ENCODE measurements at regions not wholly inside any gene's neighbourhood (a gene's known extent, or its start where the extent isn't known, plus 50 kb on each side); places are given as distances from the start of the nearest gene placed in this dataset.
A peak's percentile ranks its signal among the peaks of the same experiment; 100 is the strongest.

DNA sequence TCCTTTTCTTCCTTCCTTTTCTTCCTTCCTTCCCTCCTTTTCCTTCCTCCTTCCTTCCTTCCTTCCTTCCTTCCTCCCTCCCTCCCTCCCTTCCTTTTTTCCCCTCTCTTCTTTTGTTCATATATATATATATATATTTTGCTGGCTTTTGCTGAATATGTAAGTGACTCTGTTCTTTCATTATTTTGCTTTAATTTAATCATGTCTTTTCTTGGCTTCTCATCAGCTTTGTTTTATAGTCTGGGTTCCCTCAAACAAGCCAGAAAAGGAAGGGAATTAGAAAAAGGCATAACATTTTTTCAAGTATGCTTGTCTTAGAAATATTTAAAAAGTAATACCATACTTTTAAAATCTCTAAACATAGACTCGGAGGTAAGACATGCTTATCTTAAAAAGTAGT, 219.9 kb upstream of the ATXN7L3B start:
- intact Hi-C loops (cut with DNase I) = no loop called here
- DNase-seq (no peak), FAIRE-seq (no peak)
- Histone ChIP-seq H3K9me3 (ENCODE audit: control insufficient read depth in 2 of 3, insufficient read depth in 1 of 3, low read length in 3 of 3) (no peaks in the 10 kb centered on the region), H3K27me3 (ENCODE audit: control insufficient read depth, insufficient read depth, low read length) (no peaks in the 10 kb centered on the region), H3K36me3 (ENCODE audit: control insufficient read depth in 2 of 3, insufficient read depth in 3 of 3, low read length in 3 of 3) (no peaks in the 10 kb centered on the region), H3K9ac (ENCODE audit: low read length in 3 of 3) (no peak overlapping the region), H3K4me3 (ENCODE audit: low read length in 3 of 3) (no peak overlapping the region), H3K27ac (ENCODE audit: low read depth in 2 of 2, low read length in 2 of 2) (no peak overlapping the region), H3K4me1 (ENCODE audit: control insufficient read depth in 2 of 3, insufficient read depth in 2 of 3, low read depth in 1 of 3, low read length in 3 of 3) (no peaks in the 10 kb centered on the region)
- TF ChIP-seq, protein P1, sequence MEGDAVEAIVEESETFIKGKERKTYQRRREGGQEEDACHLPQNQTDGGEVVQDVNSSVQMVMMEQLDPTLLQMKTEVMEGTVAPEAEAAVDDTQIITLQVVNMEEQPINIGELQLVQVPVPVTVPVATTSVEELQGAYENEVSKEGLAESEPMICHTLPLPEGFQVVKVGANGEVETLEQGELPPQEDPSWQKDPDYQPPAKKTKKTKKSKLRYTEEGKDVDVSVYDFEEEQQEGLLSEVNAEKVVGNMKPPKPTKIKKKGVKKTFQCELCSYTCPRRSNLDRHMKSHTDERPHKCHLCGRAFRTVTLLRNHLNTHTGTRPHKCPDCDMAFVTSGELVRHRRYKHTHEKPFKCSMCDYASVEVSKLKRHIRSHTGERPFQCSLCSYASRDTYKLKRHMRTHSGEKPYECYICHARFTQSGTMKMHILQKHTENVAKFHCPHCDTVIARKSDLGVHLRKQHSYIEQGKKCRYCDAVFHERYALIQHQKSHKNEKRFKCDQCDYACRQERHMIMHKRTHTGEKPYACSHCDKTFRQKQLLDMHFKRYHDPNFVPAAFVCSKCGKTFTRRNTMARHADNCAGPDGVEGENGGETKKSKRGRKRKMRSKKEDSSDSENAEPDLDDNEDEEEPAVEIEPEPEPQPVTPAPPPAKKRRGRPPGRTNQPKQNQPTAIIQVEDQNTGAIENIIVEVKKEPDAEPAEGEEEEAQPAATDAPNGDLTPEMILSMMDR (IDR thresholded peaks at IDR 0.05; ENCODE audit: borderline replicate concordance, extremely low read depth, insufficient read depth) = no peak

GRCh38 chr12:74319886-74320285, 217.7 kb upstream of the ATXN7L3B start:
- FAIRE-seq = no peak

DNA sequence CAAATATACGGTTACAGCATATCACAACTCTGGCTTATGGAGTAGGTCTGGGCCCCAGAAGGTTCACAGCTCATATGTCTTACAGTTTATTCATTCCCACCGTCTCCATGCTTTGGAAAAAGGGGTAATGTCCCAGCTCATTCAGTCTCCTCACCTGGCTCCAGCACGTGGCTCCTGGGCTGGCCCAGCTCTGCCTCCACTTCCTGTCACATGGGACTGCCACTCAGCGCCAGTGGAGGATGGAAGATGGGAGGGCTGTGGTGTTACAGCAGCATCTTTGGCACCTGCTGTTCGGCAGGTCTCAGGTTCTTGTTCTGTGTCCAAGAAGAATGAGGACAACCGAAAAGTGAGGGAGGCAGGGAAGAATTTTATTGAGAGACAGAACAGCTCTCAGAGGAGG, 216.3 kb upstream of the ATXN7L3B start:
- no peak overlapping the region for H3K27ac ChIP-seq (ENCODE audit: low read depth in 2 of 2, low read length in 2 of 2)
- H3K27me3 ChIP-seq (ENCODE audit: control insufficient read depth, insufficient read depth, low read length) = no peaks in the 10 kb centered on the region
- H3K9ac ChIP-seq (ENCODE audit: low read length in 3 of 3) = no peak overlapping the region
- no peaks in the 10 kb centered on the region for H3K4me1 ChIP-seq (ENCODE audit: control insufficient read depth in 2 of 3, insufficient read depth in 2 of 3, low read depth in 1 of 3, low read length in 3 of 3)
- no peak overlapping the region for H3K4me3 ChIP-seq (ENCODE audit: low read length in 3 of 3)
- FAIRE-seq = no peak
- intact Hi-C loops (cut with DNase I) = no loop called here
- H3K36me3 ChIP-seq (ENCODE audit: control insufficient read depth in 2 of 3, insufficient read depth in 3 of 3, low read length in 3 of 3) = no peaks in the 10 kb centered on the region
- TF ChIP-seq, protein P1 (IDR thresholded peaks at IDR 0.05; ENCODE audit: borderline replicate concordance, extremely low read depth, insufficient read depth) = no peak
- H3K9me3 ChIP-seq (ENCODE audit: control insufficient read depth in 2 of 3, insufficient read depth in 1 of 3, low read length in 3 of 3) = no peaks in the 10 kb centered on the region
- peak in 1 of 5 donors; percentile 61 for DNase-seq

More at GRCh38 chr12:74319886-74320285, 217.7 kb upstream of the ATXN7L3B start:
- Histone ChIP-seq H3K9me3 (ENCODE audit: control insufficient read depth in 2 of 3, insufficient read depth in 1 of 3, low read length in 3 of 3) (no peaks in the 10 kb centered on the region), H3K9ac (ENCODE audit: low read length in 3 of 3) (no peak overlapping the region), H3K36me3 (ENCODE audit: control insufficient read depth in 2 of 3, insufficient read depth in 3 of 3, low read length in 3 of 3) (no peaks in the 10 kb centered on the region), H3K4me1 (ENCODE audit: control insufficient read depth in 2 of 3, insufficient read depth in 2 of 3, low read depth in 1 of 3, low read length in 3 of 3) (no peaks in the 10 kb centered on the region), H3K27ac (ENCODE audit: low read depth in 2 of 2, low read length in 2 of 2) (no peak overlapping the region), H3K4me3 (ENCODE audit: low read length in 3 of 3) (no peak overlapping the region), H3K27me3 (ENCODE audit: control insufficient read depth, insufficient read depth, low read length) (no peaks in the 10 kb centered on the region)
- TF ChIP-seq, protein P1 (IDR thresholded peaks at IDR 0.05; ENCODE audit: borderline replicate concordance, extremely low read depth, insufficient read depth) = no peak
- DNase-seq = no peak
- intact Hi-C loops (cut with DNase I) = no loop called here

DNA sequence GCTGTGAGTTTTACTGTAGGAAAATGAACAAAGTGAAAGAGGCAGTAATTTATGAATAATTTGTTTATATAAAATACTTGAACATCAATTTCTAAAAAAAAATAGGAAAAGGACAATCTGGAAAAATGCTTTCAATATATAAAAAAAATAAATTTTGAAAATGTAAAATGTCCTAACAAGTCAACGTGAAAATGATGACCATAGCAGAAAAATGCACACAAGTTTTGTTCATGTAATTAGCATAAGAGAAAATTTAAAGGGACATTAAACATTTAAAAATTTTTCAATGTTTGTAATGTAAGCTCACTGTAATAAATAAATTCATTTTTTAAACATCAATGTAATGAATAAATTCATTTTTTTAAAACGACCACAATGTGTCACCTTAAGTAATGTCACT, 214.8 kb upstream of the ATXN7L3B start:
- Histone ChIP-seq H3K27me3 (ENCODE audit: control insufficient read depth, insufficient read depth, low read length) (no peaks in the 10 kb centered on the region), H3K9ac (ENCODE audit: low read length in 3 of 3) (no peak overlapping the region), H3K27ac (ENCODE audit: low read depth in 2 of 2, low read length in 2 of 2) (no peak overlapping the region), H3K9me3 (ENCODE audit: control insufficient read depth in 2 of 3, insufficient read depth in 1 of 3, low read length in 3 of 3) (no peaks in the 10 kb centered on the region), H3K4me3 (ENCODE audit: low read length in 3 of 3) (no peak overlapping the region), H3K4me1 (ENCODE audit: control insufficient read depth in 2 of 3, insufficient read depth in 2 of 3, low read depth in 1 of 3, low read length in 3 of 3) (no peaks in the 10 kb centered on the region), H3K36me3 (ENCODE audit: control insufficient read depth in 2 of 3, insufficient read depth in 3 of 3, low read length in 3 of 3) (no peaks in the 10 kb centered on the region)
- intact Hi-C loops (cut with DNase I) = no loop called here
- TF ChIP-seq, protein P1 (IDR thresholded peaks at IDR 0.05; ENCODE audit: borderline replicate concordance, extremely low read depth, insufficient read depth) = no peak
- DNase-seq (no peak), FAIRE-seq (peak; percentile 73)

Data from kidney (tissue), 13 donors.